Astrocyte (in vitro differentiated cells and primary cell): ENCODE measurements at regions not wholly inside any gene's neighbourhood (a gene's known extent, or its start where the extent isn't known, plus 50 kb on each side); places are given as distances from the start of the nearest gene placed in this dataset.

Source experiments
- DNase-seq: peaks from one replicate; pipeline ENCODE4 v3.0.0-alpha.2; 2010; ENCODE audit warnings: low read depth
- FAIRE-seq: peaks from 2 replicates; lab custom pipeline; 2011; peaks lifted over from hg19 to GRCh38; lab: Jason Lieb, UNC
- H2AFZ ChIP-seq: 2 replicates; pipeline ENCODE4 v1.6.0; 2012; ENCODE audit warnings: low read depth, low read length, inconsistent platforms
- H3K27ac ChIP-seq: 2 replicates; pipeline ENCODE4 v1.5.1; 2011; ENCODE audit warnings: low read depth, low read length, inconsistent platforms
- H3K27me3 ChIP-seq: 2 replicates; pipeline ENCODE4 v1.6.0; 2011; ENCODE audit warnings: low read length, inconsistent platforms; ENCODE audit not compliant: insufficient read depth
- H3K36me3 ChIP-seq: 2 replicates; pipeline ENCODE4 v1.5.1; 2011; ENCODE audit warnings: low read length, inconsistent platforms; ENCODE audit not compliant: insufficient read depth
- H3K4me1 ChIP-seq: 2 replicates; pipeline ENCODE4 v1.5.1; 2011; ENCODE audit warnings: low read length, inconsistent platforms; ENCODE audit not compliant: insufficient read depth
- H3K4me2 ChIP-seq: 2 replicates; pipeline ENCODE4 v1.6.0; 2012; ENCODE audit warnings: low read length, inconsistent platforms
- H3K4me3 ChIP-seq: 2 replicates; pipeline ENCODE4 v1.5.1; 2011; ENCODE audit warnings: low read depth, mild to moderate bottlenecking, low read length, inconsistent platforms; ENCODE audit not compliant: insufficient read depth
- H3K79me2 ChIP-seq: 2 replicates; pipeline ENCODE4 v1.6.0; 2012; ENCODE audit warnings: mild to moderate bottlenecking, low read length, inconsistent platforms; ENCODE audit not compliant: insufficient read depth
- H3K9ac ChIP-seq: 2 replicates; pipeline ENCODE4 v1.6.0; 2012; ENCODE audit warnings: mild to moderate bottlenecking, low read length, inconsistent platforms
- H3K9me3 ChIP-seq: 2 replicates; pipeline ENCODE4 v1.5.1; 2012; ENCODE audit warnings: low read depth, mild to moderate bottlenecking, low read length, inconsistent platforms; ENCODE audit not compliant: insufficient read depth
- H4K20me1 ChIP-seq: 2 replicates; pipeline ENCODE4 v1.6.0; 2012; ENCODE audit warnings: low read length, inconsistent platforms; ENCODE audit not compliant: insufficient read depth
- H3K27ac Mint-ChIP-seq: one replicate; pipeline ENCODE4 v1.8.0; 2021; ENCODE audit warnings: mild to moderate bottlenecking, mixed read lengths; ENCODE audit not compliant: unreplicated experiment
- H3K27me3 Mint-ChIP-seq: one replicate; pipeline ENCODE4 v1.8.0; 2021; ENCODE audit warnings: low read depth, mixed read lengths; ENCODE audit not compliant: unreplicated experiment
- H3K36me3 Mint-ChIP-seq: one replicate; pipeline ENCODE4 v1.8.0; 2021; ENCODE audit warnings: low read depth, mixed read lengths; ENCODE audit not compliant: unreplicated experiment
- H3K4me1 Mint-ChIP-seq: one replicate; pipeline ENCODE4 v1.8.0; 2021; ENCODE audit warnings: low read depth, mixed read lengths; ENCODE audit not compliant: unreplicated experiment
- H3K4me3 Mint-ChIP-seq: one replicate; pipeline ENCODE4 v1.8.0; 2021; ENCODE audit warnings: mild to moderate bottlenecking, moderate library complexity, mixed read lengths; ENCODE audit not compliant: unreplicated experiment
- H3K9me3 Mint-ChIP-seq: one replicate; pipeline ENCODE4 v1.8.0; 2021; ENCODE audit warnings: mild to moderate bottlenecking, mixed read lengths; ENCODE audit not compliant: unreplicated experiment
- CTCF ChIP-seq: IDR thresholded peaks from 2 replicates; pipeline ENCODE4 v1.5.1; 2011; ENCODE audit warnings: low read depth, mild to moderate bottlenecking, inconsistent platforms, low read length, moderate library complexity; ENCODE audit not compliant: insufficient read depth
- EZH2 ChIP-seq: IDR thresholded peaks from 2 replicates; pipeline ENCODE4 v1.6.1; 2012; ENCODE audit warnings: mild to moderate bottlenecking, low read length, inconsistent platforms; ENCODE audit not compliant: insufficient read depth

GRCh38 chr6:106847116-106847515, 127.4 kb downstream of the CD24 start:
- no peaks in the 10 kb centered on the region for H3K36me3 ChIP-seq
- DNase-seq (no peak), FAIRE-seq (no peak)
- no peak overlapping the region for H3K9ac ChIP-seq
- H2AFZ ChIP-seq = no peak overlapping the region
- no peaks in the 10 kb centered on the region for H3K27me3 ChIP-seq
- Mint-ChIP-seq H3K27me3 (peaks cover 4% of the 10 kb centered on the region), H3K4me1 (no peaks in the 10 kb centered on the region), H3K36me3 (no peaks in the 10 kb centered on the region), H3K9me3 (peaks cover 3% of the 10 kb centered on the region), H3K27ac (no peak overlapping the region), H3K4me3 (no peak overlapping the region)
- H4K20me1 ChIP-seq = no peaks in the 10 kb centered on the region
- H3K27ac ChIP-seq = no peak overlapping the region
- H3K4me1 ChIP-seq = no peaks in the 10 kb centered on the region
- H3K9me3 ChIP-seq = peaks cover 2% of the 10 kb centered on the region
- H3K79me2 ChIP-seq = no peaks in the 10 kb centered on the region
- TF ChIP-seq EZH2 (no peak), CTCF (no peak)
- H3K4me2 ChIP-seq = no peak overlapping the region
- H3K4me3 ChIP-seq = no peak overlapping the region

- Histone ChIP-seq H3K9me3 (no peaks in the 10 kb centered on the region), H3K4me2 (no peak overlapping the region), H3K4me3 (no peak overlapping the region), H3K36me3 (no peaks in the 10 kb centered on the region), H3K4me1 (no peaks in the 10 kb centered on the region), H2AFZ (no peak overlapping the region), H3K79me2 (no peaks in the 10 kb centered on the region), H3K9ac (no peak overlapping the region), H3K27ac (no peak overlapping the region), H3K27me3 (no peaks in the 10 kb centered on the region), H4K20me1 (no peaks in the 10 kb centered on the region)
- TF ChIP-seq CTCF (no peak), EZH2 (no peak)
- no peak for FAIRE-seq
- no peak for DNase-seq
- Mint-ChIP-seq H3K9me3 (no peaks in the 10 kb centered on the region), H3K4me1 (no peaks in the 10 kb centered on the region), H3K27me3 (peaks cover 4% of the 10 kb centered on the region), H3K36me3 (no peaks in the 10 kb centered on the region), H3K4me3 (no peak overlapping the region), H3K27ac (no peak overlapping the region)
Observed at GRCh38 chr6:106844930-106845329, 129.6 kb downstream of the CD24 start.

GRCh38 chr6:106832766-106833510, 141.6 kb downstream of the CD24 start:
- Histone ChIP-seq H2AFZ (no peak overlapping the region), H3K4me2 (no peak overlapping the region), H3K9me3 (no peaks in the 10 kb centered on the region), H3K4me3 (no peak overlapping the region), H3K9ac (no peak overlapping the region), H3K27ac (no peak overlapping the region), H3K36me3 (no peaks in the 10 kb centered on the region), H3K27me3 (no peaks in the 10 kb centered on the region), H4K20me1 (no peaks in the 10 kb centered on the region), H3K79me2 (no peaks in the 10 kb centered on the region), H3K4me1 (no peaks in the 10 kb centered on the region)
- TF ChIP-seq EZH2 (no peak), CTCF (no peak)
- Mint-ChIP-seq H3K36me3 (no peaks in the 10 kb centered on the region), H3K9me3 (no peaks in the 10 kb centered on the region), H3K4me3 (no peak overlapping the region), H3K27ac (no peak overlapping the region), H3K27me3 (peaks cover 14% of the 10 kb centered on the region), H3K4me1 (no peaks in the 10 kb centered on the region)
- FAIRE-seq = no peak
- no peak for DNase-seq
